AG09319 (cell line): ENCODE measurements at regions not wholly inside any gene's neighbourhood (a gene's known extent, or its start where the extent isn't known, plus 50 kb on each side); places are given as distances from the start of the nearest gene placed in this dataset.

Experiments used
- DNase-seq: peaks from one replicate; pipeline ENCODE4 v3.0.0-alpha.2; 2010; ENCODE audit warnings: low read depth; ENCODE audit errors: extremely low read depth
- TF ChIP-seq, protein P1 (sequence below): IDR thresholded peaks from 2 replicates; pipeline ENCODE4 v1.5.1; 2011; ENCODE audit warnings: low read depth, mild to moderate bottlenecking, inconsistent platforms, low read length, moderate library complexity

DNA sequence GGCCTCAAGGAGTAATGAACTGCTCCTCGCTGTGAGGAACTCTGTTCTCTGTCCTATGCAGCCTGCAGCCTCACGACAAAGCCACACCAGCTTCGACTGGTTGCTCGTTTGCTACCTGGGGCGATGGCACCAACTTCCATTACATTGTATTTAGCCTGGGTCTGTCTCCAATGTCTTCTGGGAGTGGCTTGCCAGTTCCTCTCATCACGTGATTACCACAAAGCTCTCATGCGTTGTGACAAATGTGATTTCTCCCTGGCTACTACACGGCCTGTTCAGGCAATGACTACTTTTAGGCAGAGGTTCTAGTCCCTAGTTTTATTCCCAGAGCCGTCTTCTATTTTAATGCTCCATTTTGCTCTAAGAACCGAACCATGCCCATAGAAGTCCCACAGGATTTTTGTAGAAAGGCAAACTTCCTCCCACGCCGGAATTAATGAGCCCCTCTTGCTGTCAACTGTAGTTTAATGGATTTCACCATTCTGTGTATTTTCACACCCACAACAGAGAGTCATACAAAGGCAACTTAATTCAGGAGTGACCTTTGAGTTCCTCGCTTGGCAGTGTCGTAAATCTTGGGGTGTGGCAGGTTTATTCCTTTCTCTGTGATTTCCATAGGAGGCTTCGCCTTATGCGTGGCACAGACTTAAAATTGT is 351.9 kb downstream of the EFNB2 start:
- TF ChIP-seq, protein P1, sequence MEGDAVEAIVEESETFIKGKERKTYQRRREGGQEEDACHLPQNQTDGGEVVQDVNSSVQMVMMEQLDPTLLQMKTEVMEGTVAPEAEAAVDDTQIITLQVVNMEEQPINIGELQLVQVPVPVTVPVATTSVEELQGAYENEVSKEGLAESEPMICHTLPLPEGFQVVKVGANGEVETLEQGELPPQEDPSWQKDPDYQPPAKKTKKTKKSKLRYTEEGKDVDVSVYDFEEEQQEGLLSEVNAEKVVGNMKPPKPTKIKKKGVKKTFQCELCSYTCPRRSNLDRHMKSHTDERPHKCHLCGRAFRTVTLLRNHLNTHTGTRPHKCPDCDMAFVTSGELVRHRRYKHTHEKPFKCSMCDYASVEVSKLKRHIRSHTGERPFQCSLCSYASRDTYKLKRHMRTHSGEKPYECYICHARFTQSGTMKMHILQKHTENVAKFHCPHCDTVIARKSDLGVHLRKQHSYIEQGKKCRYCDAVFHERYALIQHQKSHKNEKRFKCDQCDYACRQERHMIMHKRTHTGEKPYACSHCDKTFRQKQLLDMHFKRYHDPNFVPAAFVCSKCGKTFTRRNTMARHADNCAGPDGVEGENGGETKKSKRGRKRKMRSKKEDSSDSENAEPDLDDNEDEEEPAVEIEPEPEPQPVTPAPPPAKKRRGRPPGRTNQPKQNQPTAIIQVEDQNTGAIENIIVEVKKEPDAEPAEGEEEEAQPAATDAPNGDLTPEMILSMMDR, result no peak
- no peak for DNase-seq

DNA sequence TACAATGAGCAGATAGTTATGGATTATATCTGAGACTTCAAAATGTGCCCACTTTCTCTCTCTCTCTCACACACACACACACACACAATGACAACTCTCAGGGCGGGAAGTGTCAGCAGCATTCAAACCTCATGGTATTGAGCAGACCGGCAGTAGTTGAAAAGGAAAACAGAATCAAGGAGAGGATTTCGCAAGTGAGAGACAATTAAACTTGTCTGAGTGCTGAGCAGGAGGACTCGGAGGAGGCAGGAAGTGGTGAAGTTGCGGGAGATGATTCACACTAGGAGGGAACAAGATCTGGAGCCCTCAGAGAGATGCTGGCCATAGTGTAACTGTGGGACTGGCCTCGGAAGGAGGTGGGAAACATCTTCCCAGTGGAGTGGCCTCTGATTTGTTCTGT is 353.1 kb downstream of the EFNB2 start:
- peak; percentile 18 for DNase-seq
- TF ChIP-seq, protein P1, result no peak

DNA sequence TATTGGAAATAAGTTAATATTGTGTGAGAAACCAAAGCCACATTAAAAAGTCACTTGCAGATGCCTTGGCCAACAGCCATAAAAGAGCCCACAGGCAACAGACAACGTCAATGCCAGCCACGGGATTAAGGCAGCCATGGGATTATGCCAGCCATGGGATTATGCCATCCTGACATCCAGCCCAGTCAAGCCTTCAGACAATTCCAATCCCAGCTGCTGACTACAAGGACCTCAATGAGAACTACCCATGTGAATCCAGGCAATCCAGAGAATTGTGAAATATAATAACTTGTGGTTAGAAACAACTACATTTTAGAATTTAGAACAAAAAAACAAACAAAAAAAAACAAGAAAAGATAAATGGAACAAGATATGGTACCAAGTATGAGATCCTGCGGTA is 356.6 kb downstream of the EFNB2 start:
- TF ChIP-seq, protein P1, result no peak
- no peak for DNase-seq

DNA sequence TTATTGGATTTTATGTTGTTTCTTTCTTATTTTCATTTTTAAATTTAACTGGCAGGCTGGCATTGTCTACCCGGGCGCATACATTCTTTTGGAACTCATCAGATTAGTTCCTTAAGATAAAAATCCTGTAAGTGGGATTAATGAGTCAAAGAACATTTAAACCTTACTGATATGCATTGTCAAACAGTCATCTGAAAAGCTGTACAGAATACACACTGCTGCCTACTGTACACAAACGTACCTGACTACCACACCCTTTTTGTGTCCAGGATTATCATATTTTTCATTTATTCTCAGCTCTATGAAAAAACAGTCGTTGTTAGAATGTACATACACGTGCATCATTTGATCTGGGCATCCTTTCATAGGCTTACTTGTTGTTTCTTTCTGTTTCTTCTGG is 358.3 kb downstream of the EFNB2 start:
- no peak for DNase-seq
- TF ChIP-seq, protein P1, result no peak

DNA sequence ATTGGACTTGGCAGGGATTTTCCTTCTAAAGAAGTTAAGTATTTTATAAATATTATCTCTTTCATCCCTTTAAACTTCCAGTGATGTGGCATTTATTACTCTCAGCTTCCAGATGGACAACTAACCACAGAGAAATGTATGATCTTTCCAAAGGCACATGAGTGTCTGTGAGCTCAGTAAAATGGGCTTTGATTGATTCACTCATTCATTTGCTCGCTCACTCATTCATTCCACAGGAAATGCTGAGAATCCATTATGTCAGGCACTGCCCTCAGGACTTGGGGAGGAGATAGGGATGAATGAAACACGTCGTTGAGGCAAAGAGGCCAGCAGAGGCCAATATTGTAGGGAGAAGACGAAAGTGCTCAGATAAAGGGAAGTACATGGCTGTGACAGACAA is 359.3 kb downstream of the EFNB2 start:
- DNase-seq, result no peak

DNA sequence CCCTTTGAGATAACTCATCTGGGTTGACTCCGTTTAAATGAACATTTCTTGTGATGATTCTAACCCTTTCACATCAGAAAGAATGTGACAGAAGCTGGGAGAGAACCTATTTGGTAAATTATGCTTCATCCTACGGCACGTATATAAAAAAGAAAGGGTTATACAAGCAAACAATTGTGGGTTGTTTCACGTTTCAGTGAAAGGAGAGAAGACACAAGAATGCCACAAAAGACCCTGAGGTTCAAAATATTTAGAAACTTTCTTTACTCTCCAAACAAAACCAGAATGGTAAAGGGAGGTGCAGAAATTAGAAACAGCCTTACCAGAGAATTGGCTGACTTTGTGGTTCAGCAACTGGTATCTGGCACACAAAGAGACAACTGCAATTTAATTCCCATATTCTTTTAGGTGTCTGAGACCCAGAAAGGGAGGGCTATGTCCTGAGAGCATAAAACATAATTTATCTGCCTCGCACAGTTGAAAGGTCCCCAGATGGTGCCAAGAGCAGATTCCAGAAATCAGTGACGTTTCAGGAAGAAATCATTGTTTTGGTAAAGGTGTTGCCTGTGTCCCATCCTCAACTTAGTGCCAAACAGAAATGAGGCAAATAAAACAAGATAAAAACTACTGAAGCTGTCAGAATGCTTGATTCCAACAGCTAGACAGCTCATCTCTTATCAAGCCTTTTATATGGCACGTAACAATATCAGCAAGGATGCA is 361.4 kb downstream of the EFNB2 start:
- TF ChIP-seq, protein P1, result no peak
- no peak for DNase-seq

More for the DNA sequence above, 359.3 kb downstream of the EFNB2 start:
- TF ChIP-seq, protein P1, result no peak

DNA sequence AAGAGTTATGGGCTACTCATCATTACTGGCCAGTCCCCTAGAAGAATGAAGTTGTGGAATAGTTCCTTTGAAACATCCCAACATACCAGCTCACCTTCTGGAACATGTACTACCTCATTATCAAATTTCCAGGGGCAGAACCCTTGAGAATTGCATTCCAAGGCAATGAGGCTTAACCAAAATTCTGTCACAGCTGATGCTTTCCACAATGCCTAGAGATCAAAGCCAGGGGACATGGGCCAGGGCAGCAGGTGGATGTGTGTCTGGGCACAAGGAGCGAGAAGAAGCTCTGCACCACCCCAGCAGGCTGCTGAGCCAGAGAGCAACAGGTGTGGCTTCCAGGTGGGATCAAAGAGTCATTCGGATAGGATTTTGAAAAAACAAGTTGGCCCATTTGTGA is 362.1 kb downstream of the EFNB2 start:
- TF ChIP-seq, protein P1, result no peak
- DNase-seq, result no peak
